ENCODE measurements at regions not wholly inside any gene's neighbourhood (a gene's known extent, or its start where the extent isn't known, plus 50 kb on each side); places are given as distances from the start of the nearest gene placed in this dataset.

- TF ChIP-seq ZSCAN18 (tag by site-specific recombination; IDR thresholded peaks at IDR 0.05) (no peak), ZBTB8A (tag by site-specific recombination; IDR thresholded peaks at IDR 0.05) (no peak), SETDB1 (IDR thresholded peaks at IDR 0.05; ENCODE audit: insufficient read length, low read length) (no peak), IKZF3 (tag by site-specific recombination; IDR thresholded peaks at IDR 0.05) (no peak), ZNF138 (tag by site-specific recombination; IDR thresholded peaks at IDR 0.05; ENCODE audit: borderline replicate concordance) (no peak)
Observed at GRCh38 chr5:106690585-106690984, 980.2 kb downstream of the EFNA5 start (continued).

GRCh38 chr5:106680330-106680729 lies 990.4 kb downstream of the EFNA5 start:
- H3K36me3 ChIP-seq (ENCODE audit: control insufficient read depth in 2 of 2, insufficient read depth in 1 of 2, low read length in 2 of 2) = no peaks in the 10 kb centered on the region
- no peaks in the 10 kb centered on the region for H3K9me3 ChIP-seq (ENCODE audit: control insufficient read depth, insufficient read depth, low read depth, low read length)
- CTCF ChIA-PET = no interaction called here
- TF ChIP-seq ZNF544 (tag by site-specific recombination; IDR thresholded peaks at IDR 0.05) (no peak), ZNF645 (tag by site-specific recombination; IDR thresholded peaks at IDR 0.05) (no peak), ZNF423 (tag by site-specific recombination; IDR thresholded peaks at IDR 0.05) (no peak), ZNF777 (tag by site-specific recombination; IDR thresholded peaks at IDR 0.05; ENCODE audit: borderline replicate concordance) (no peak), ZBTB7A (tag by site-specific recombination; IDR thresholded peaks at IDR 0.05; ENCODE audit: low read depth) (no peak), ZNF660 (tag by site-specific recombination; IDR thresholded peaks at IDR 0.05) (no peak), ZNF843 (tag by site-specific recombination; IDR thresholded peaks at IDR 0.05) (no peak), ZNF157 (tag by site-specific recombination; IDR thresholded peaks at IDR 0.05) (no peak), ZSCAN30 (tag by site-specific recombination; IDR thresholded peaks at IDR 0.05) (no peak)
- POLR2A ChIA-PET = no interaction called here
- H3K4me3 ChIP-seq (ENCODE audit: low read depth, low read length) = no peak overlapping the region
- H3K27ac ChIP-seq (ENCODE audit: extremely low read depth, low read depth, low read length) = no peak overlapping the region
- H3K4me1 ChIP-seq (ENCODE audit: control insufficient read depth, insufficient read depth, low read length) = no peaks in the 10 kb centered on the region; the same call in 1 of the 2 replicates

- no peaks in the 10 kb centered on the region for H3K9me3 ChIP-seq (ENCODE audit: control insufficient read depth, insufficient read depth, low read depth, low read length)
- ChIA-PET POLR2A (no interaction called here), CTCF (no interaction called here)
- H3K36me3 ChIP-seq (ENCODE audit: control insufficient read depth in 2 of 2, insufficient read depth in 1 of 2, low read length in 2 of 2) = no peaks in the 10 kb centered on the region
- no peak overlapping the region for H3K4me3 ChIP-seq (ENCODE audit: low read depth, low read length)
- no peak overlapping the region for H3K27ac ChIP-seq (ENCODE audit: extremely low read depth, low read depth, low read length)
- TF ChIP-seq ZNF768 (tag by site-specific recombination; IDR thresholded peaks at IDR 0.05) (no peak), ZNF280D (tag by site-specific recombination; IDR thresholded peaks at IDR 0.05) (peak; percentile 80; the same call in 1 of the 2 replicates), ZNF146 (tag by site-specific recombination; IDR thresholded peaks at IDR 0.05) (peak; percentile 82)
- H3K4me1 ChIP-seq (ENCODE audit: control insufficient read depth, insufficient read depth, low read length) = no peaks in the 10 kb centered on the region; the same call in 1 of the 2 replicates
Observed at GRCh38 chr5:106677057-106677456, 993.7 kb downstream of the EFNA5 start.

All from HEK293 (cell line).